Nephron progenitor cell (in vitro differentiated cells): ENCODE measurements at regions not wholly inside any gene's neighbourhood (a gene's known extent, or its start where the extent isn't known, plus 50 kb on each side); places are given as distances from the start of the nearest gene placed in this dataset.
"Not testable (repeated sequence)": the region's sequence is repeated elsewhere in the genome, so short reads cannot be mapped to it uniquely, and the experiment has no call there.

Experiments used
- DNase-seq: peaks from one replicate; pipeline ENCODE4 v3.0.0; 2021
- H3K27ac Mint-ChIP-seq: 2 replicates; pipeline ENCODE4 v1.8.0; 2021; ENCODE audit warnings: mild to moderate bottlenecking, moderate library complexity, mixed read lengths
- H3K27me3 Mint-ChIP-seq: 2 replicates; pipeline ENCODE4 v1.8.0; 2021; ENCODE audit warnings: mild to moderate bottlenecking, low read depth, mixed read lengths; ENCODE audit not compliant: poor library complexity
- H3K36me3 Mint-ChIP-seq: 2 replicates; pipeline ENCODE4 v1.8.0; 2021; ENCODE audit warnings: low read depth, mixed read lengths
- H3K4me1 Mint-ChIP-seq: 2 replicates; pipeline ENCODE4 v1.8.0; 2021; ENCODE audit warnings: mixed read lengths
- H3K4me3 Mint-ChIP-seq: 2 replicates; pipeline ENCODE4 v1.8.0; 2021; ENCODE audit warnings: mild to moderate bottlenecking, moderate library complexity, mixed read lengths
- H3K9me3 Mint-ChIP-seq: 2 replicates; pipeline ENCODE4 v1.8.0; 2021; ENCODE audit warnings: mild to moderate bottlenecking, moderate library complexity, mixed read lengths
- CTCF ChIP-seq: fragments of 200-600 bp; sonication (generic); IDR thresholded peaks from 2 replicates; pipeline ENCODE4 v1.5.0; 2021; ENCODE audit warnings: antibody characterized with exemption

GRCh38 chr10:25842146-25842545 lies 91.9 kb upstream of the MYO3A start:
- H3K9me3 Mint-ChIP-seq, result no peaks in the 10 kb centered on the region
- no peaks in the 10 kb centered on the region for H3K36me3 Mint-ChIP-seq
- no peak overlapping the region for H3K27ac Mint-ChIP-seq
- H3K4me3 Mint-ChIP-seq, result no peak overlapping the region
- DNase-seq, result no peak
- no peak for TF ChIP-seq CTCF
- peaks cover 6% of the 10 kb centered on the region for H3K27me3 Mint-ChIP-seq
- no peaks in the 10 kb centered on the region for H3K4me1 Mint-ChIP-seq

- no peak for TF ChIP-seq CTCF
- H3K27me3 Mint-ChIP-seq, result peaks cover 5% of the 10 kb centered on the region
- no peaks in the 10 kb centered on the region for H3K36me3 Mint-ChIP-seq
- H3K9me3 Mint-ChIP-seq, result peaks cover 3% of the 10 kb centered on the region
- H3K4me1 Mint-ChIP-seq, result no peaks in the 10 kb centered on the region
- no peak overlapping the region for H3K4me3 Mint-ChIP-seq
- DNase-seq, result no peak
- H3K27ac Mint-ChIP-seq, result no peak overlapping the region
Observed at GRCh38 chr10:25843551-25844170, 90.4 kb upstream of the MYO3A start.

- H3K4me3 Mint-ChIP-seq, H3K27ac Mint-ChIP-seq, H3K9me3 Mint-ChIP-seq, DNase-seq, H3K4me1 Mint-ChIP-seq, H3K27me3 Mint-ChIP-seq, H3K36me3 Mint-ChIP-seq: not testable (repeated sequence)
Observed at GRCh38 chr10:25844716-25845115, 89.3 kb upstream of the MYO3A start.

- peaks cover 3% of the 10 kb centered on the region for H3K9me3 Mint-ChIP-seq
- TF ChIP-seq CTCF, result no peak
- no peak overlapping the region for H3K4me3 Mint-ChIP-seq
- no peaks in the 10 kb centered on the region for H3K36me3 Mint-ChIP-seq
- H3K27me3 Mint-ChIP-seq, result peaks cover 2% of the 10 kb centered on the region
- H3K27ac Mint-ChIP-seq, result no peak overlapping the region
- H3K4me1 Mint-ChIP-seq, result peaks cover 22% of the 10 kb centered on the region
- DNase-seq, result no peak
Observed at GRCh38 chr10:25849268-25849667, 84.8 kb upstream of the MYO3A start.

- Mint-ChIP-seq H3K36me3 (no peaks in the 10 kb centered on the region), H3K27ac (no peak overlapping the region), H3K27me3 (peaks cover 2% of the 10 kb centered on the region), H3K4me3 (no peak overlapping the region), H3K4me1 (peaks cover 22% of the 10 kb centered on the region), H3K9me3 (peaks cover 3% of the 10 kb centered on the region)
- TF ChIP-seq CTCF, result no peak
- no peak for DNase-seq
Observed at GRCh38 chr10:25849988-25850387, 84.0 kb upstream of the MYO3A start.

GRCh38 chr10:25851548-25851947 lies 82.5 kb upstream of the MYO3A start:
- Mint-ChIP-seq H3K27me3 (peaks cover 2% of the 10 kb centered on the region), H3K4me1 (peaks cover 22% of the 10 kb centered on the region), H3K4me3 (no peak overlapping the region), H3K36me3 (no peaks in the 10 kb centered on the region), H3K27ac (no peak overlapping the region), H3K9me3 (peaks cover 3% of the 10 kb centered on the region)
- TF ChIP-seq CTCF, result no peak
- DNase-seq, result no peak
